Dermis blood vessel endothelial cell (primary cell): ENCODE measurements at regions not wholly inside any gene's neighbourhood (a gene's known extent, or its start where the extent isn't known, plus 50 kb on each side); places are given as distances from the start of the nearest gene placed in this dataset.

ENCODE experiments used
- DNase-seq: peaks from one replicate; pipeline ENCODE4 v3.0.0; 2010

- DNase-seq, result no peak
Observed at GRCh38 chr15:26178640-26179220, 315.6 kb upstream of the ATP10A start.

GRCh38 chr15:26177816-26178215 is 314.7 kb upstream of the ATP10A start:
- DNase-seq, result no peak

- no peak for DNase-seq
Observed at GRCh38 chr15:26176831-26177230, 313.7 kb upstream of the ATP10A start.

- DNase-seq, result no peak
Observed at GRCh38 chr15:26171266-26171665, 308.1 kb upstream of the ATP10A start.

GRCh38 chr15:26166429-26166828 is 303.3 kb upstream of the ATP10A start:
- DNase-seq, result no peak

- no peak for DNase-seq
Observed at GRCh38 chr15:26165546-26165945, 302.4 kb upstream of the ATP10A start.

GRCh38 chr15:26160343-26160742 is 297.2 kb upstream of the ATP10A start:
- DNase-seq, result no peak

GRCh38 chr15:26158176-26158575 is 295.0 kb upstream of the ATP10A start:
- DNase-seq, result no peak

GRCh38 chr15:26157081-26157480 is 294.0 kb upstream of the ATP10A start:
- DNase-seq, result no peak

GRCh38 chr15:26156051-26156450 is 292.9 kb upstream of the ATP10A start:
- no peak for DNase-seq

GRCh38 chr15:26148156-26148860 is 285.2 kb upstream of the ATP10A start:
- DNase-seq, result no peak

- DNase-seq, result no peak
Observed at GRCh38 chr15:26146202-26146601, 283.1 kb upstream of the ATP10A start.

GRCh38 chr15:26145796-26146195 is 282.7 kb upstream of the ATP10A start:
- no peak for DNase-seq

- DNase-seq, result no peak
Observed at GRCh38 chr15:26144836-26145235, 281.7 kb upstream of the ATP10A start.

GRCh38 chr15:26143221-26143620 is 280.1 kb upstream of the ATP10A start:
- DNase-seq, result no peak

GRCh38 chr15:26134812-26135211 is 271.7 kb upstream of the ATP10A start:
- DNase-seq, result no peak

GRCh38 chr15:26134152-26134551 is 271.0 kb upstream of the ATP10A start:
- DNase-seq, result no peak

GRCh38 chr15:26132811-26133210 is 269.7 kb upstream of the ATP10A start:
- DNase-seq, result no peak

GRCh38 chr15:26129852-26130251 is 266.7 kb upstream of the ATP10A start:
- no peak for DNase-seq

GRCh38 chr15:26128611-26129140 is 265.5 kb upstream of the ATP10A start:
- no peak for DNase-seq

GRCh38 chr15:26126819-26127387 is 263.8 kb upstream of the ATP10A start:
- DNase-seq, result no peak

GRCh38 chr15:26126070-26126469 is 262.9 kb upstream of the ATP10A start:
- no peak for DNase-seq

- no peak for DNase-seq
Observed at GRCh38 chr15:26125664-26126063, 262.5 kb upstream of the ATP10A start.

GRCh38 chr15:26119322-26119721 is 256.2 kb upstream of the ATP10A start:
- no peak for DNase-seq
